Fibroblast of lung (primary cell): ENCODE measurements at regions not wholly inside any gene's neighbourhood (a gene's known extent, or its start where the extent isn't known, plus 50 kb on each side); places are given as distances from the start of the nearest gene placed in this dataset.
A peak's percentile ranks its signal among the peaks of the same experiment; 100 is the strongest.

ENCODE experiments used
- DNase-seq, 2 donors: peaks; one replicate each; pipeline versions ENCODE4 v3.0.0 to v3.0.0-alpha.2; 2010; ENCODE audit warnings: low read depth in 2 of 2
- H2AFZ ChIP-seq: 2 replicates; pipeline ENCODE4 v1.5.1; 2012; ENCODE audit warnings: low read length, control low read depth, inconsistent platforms
- H3K27ac ChIP-seq: 2 replicates; pipeline ENCODE4 v1.5.1; 2011; ENCODE audit warnings: low read length, control low read depth; ENCODE audit not compliant: insufficient read depth
- H3K27me3 ChIP-seq: 2 replicates; pipeline ENCODE4 v1.5.1; 2011; ENCODE audit warnings: mild to moderate bottlenecking, low read length; ENCODE audit not compliant: control insufficient read depth, insufficient read depth
- H3K36me3 ChIP-seq: 2 replicates; pipeline ENCODE4 v1.5.1; 2011; ENCODE audit warnings: low read length; ENCODE audit not compliant: control insufficient read depth, insufficient read depth
- H3K4me1 ChIP-seq: 2 replicates; pipeline ENCODE4 v1.5.1; 2011; ENCODE audit warnings: low read length; ENCODE audit not compliant: control insufficient read depth, insufficient read depth; ENCODE audit errors: extremely low read depth
- H3K4me2 ChIP-seq: 2 replicates; pipeline ENCODE4 v1.5.1; 2011; ENCODE audit warnings: low read length, control low read depth; ENCODE audit not compliant: insufficient read depth; ENCODE audit errors: extremely low read depth
- H3K4me3 ChIP-seq, 4 experiments: fragments of 200-600 bp in 1 of 4; sonication (generic) in 1 of 4; replicated peaks in 1 of 4; 2 replicates each; pipeline ENCODE4 v1.5.1; 2011 to 2016; ENCODE audit warnings: low read length in 4 of 4, low read depth in 3 of 4, mild to moderate bottlenecking in 3 of 4, control low read depth in 2 of 4, inconsistent platforms in 1 of 4, mixed read lengths in 1 of 4; ENCODE audit not compliant: insufficient read depth in 1 of 4; ENCODE audit errors: control extremely low read depth in 1 of 4
- H3K79me2 ChIP-seq: 2 replicates; pipeline ENCODE4 v1.5.1; 2012; ENCODE audit warnings: mild to moderate bottlenecking, low read length, inconsistent platforms; ENCODE audit not compliant: control insufficient read depth, insufficient read depth
- H3K9ac ChIP-seq: 2 replicates; pipeline ENCODE4 v1.5.1; 2011; ENCODE audit warnings: mild to moderate bottlenecking, low read length, control low read depth; ENCODE audit not compliant: insufficient read depth
- H3K9me3 ChIP-seq: 2 replicates; pipeline ENCODE4 v1.5.1; 2012; ENCODE audit warnings: low read depth, low read length; ENCODE audit not compliant: control insufficient read depth, insufficient read depth
- H4K20me1 ChIP-seq: 2 replicates; pipeline ENCODE4 v1.5.1; 2011; ENCODE audit warnings: low read length; ENCODE audit not compliant: control insufficient read depth, insufficient read depth; ENCODE audit errors: extremely low read depth
- EZH2 ChIP-seq: IDR thresholded peaks from 2 replicates; pipeline ENCODE4 v1.5.1; 2012; ENCODE audit warnings: low read length, control low read depth, mild to moderate bottlenecking; ENCODE audit errors: missing control alignments
- TF ChIP-seq, protein P1 (sequence below), 2 donors: IDR thresholded peaks in 1 of 2; conservative IDR thresholded peaks in 1 of 2; 1 replicate in 1 of 2; 2 replicates in 1 of 2; pipeline ENCODE4 v1.5.1; 2011 to 2012; ENCODE audit warnings: low read length in 2 of 2, control low read depth in 1 of 2, inconsistent platforms in 1 of 2, low read depth in 1 of 2, mild to moderate bottlenecking in 1 of 2

GRCh38 chr4:156538651-156539257 lies 432.8 kb downstream of the PDGFC start:
- H4K20me1 ChIP-seq, result no peaks in the 10 kb centered on the region
- no peak overlapping the region for H3K4me3 ChIP-seq
- H3K9ac ChIP-seq, result no peak overlapping the region
- no peaks in the 10 kb centered on the region for H3K79me2 ChIP-seq
- no peak overlapping the region for H3K4me2 ChIP-seq
- H3K4me1 ChIP-seq, result no peaks in the 10 kb centered on the region
- no peak overlapping the region for H3K27ac ChIP-seq
- DNase-seq, result no peak
- no peak overlapping the region for H2AFZ ChIP-seq
- H3K36me3 ChIP-seq, result no peaks in the 10 kb centered on the region
- H3K27me3 ChIP-seq, result no peaks in the 10 kb centered on the region
- TF ChIP-seq, protein P1, sequence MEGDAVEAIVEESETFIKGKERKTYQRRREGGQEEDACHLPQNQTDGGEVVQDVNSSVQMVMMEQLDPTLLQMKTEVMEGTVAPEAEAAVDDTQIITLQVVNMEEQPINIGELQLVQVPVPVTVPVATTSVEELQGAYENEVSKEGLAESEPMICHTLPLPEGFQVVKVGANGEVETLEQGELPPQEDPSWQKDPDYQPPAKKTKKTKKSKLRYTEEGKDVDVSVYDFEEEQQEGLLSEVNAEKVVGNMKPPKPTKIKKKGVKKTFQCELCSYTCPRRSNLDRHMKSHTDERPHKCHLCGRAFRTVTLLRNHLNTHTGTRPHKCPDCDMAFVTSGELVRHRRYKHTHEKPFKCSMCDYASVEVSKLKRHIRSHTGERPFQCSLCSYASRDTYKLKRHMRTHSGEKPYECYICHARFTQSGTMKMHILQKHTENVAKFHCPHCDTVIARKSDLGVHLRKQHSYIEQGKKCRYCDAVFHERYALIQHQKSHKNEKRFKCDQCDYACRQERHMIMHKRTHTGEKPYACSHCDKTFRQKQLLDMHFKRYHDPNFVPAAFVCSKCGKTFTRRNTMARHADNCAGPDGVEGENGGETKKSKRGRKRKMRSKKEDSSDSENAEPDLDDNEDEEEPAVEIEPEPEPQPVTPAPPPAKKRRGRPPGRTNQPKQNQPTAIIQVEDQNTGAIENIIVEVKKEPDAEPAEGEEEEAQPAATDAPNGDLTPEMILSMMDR (conservative IDR thresholded peaks at IDR 0.05 in 1 of 2, IDR thresholded peaks at IDR 0.05 in 1 of 2; ENCODE audit: low read depth in 1 of 2, low read length in 2 of 2), result no peak
- no peak for TF ChIP-seq EZH2
- H3K9me3 ChIP-seq, result no peaks in the 10 kb centered on the region

DNA sequence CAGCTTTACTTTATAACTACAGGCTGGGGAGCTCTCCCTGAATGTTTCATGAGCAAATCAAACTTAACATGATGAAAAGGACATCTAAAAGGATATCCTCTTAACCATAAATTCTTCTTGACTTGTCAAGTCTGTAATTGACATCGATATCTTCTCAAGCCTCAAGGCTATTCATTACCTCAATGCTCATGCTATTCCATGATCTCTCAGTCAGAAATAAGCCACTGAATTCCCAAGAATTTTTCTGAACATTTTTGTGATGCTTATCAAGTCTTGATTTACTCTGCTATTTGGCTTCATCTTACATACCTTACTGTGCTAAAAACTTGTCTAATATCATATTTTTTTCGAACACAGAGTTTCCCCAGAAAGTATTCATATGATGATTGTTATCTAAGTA lies 433.4 kb downstream of the PDGFC start:
- Histone ChIP-seq H3K36me3 (no peaks in the 10 kb centered on the region), H3K4me2 (no peak overlapping the region), H3K4me1 (no peaks in the 10 kb centered on the region), H3K27me3 (no peaks in the 10 kb centered on the region), H2AFZ (no peak overlapping the region), H3K9ac (no peak overlapping the region), H4K20me1 (no peaks in the 10 kb centered on the region), H3K9me3 (no peaks in the 10 kb centered on the region), H3K79me2 (no peaks in the 10 kb centered on the region), H3K27ac (no peak overlapping the region), H3K4me3 (no peak overlapping the region)
- TF ChIP-seq EZH2, result no peak
- TF ChIP-seq, protein P1 (conservative IDR thresholded peaks at IDR 0.05 in 1 of 2, IDR thresholded peaks at IDR 0.05 in 1 of 2; ENCODE audit: low read depth in 1 of 2, low read length in 2 of 2), result no peak
- DNase-seq, result peak in 1 of 2 donors; percentile 76

DNA sequence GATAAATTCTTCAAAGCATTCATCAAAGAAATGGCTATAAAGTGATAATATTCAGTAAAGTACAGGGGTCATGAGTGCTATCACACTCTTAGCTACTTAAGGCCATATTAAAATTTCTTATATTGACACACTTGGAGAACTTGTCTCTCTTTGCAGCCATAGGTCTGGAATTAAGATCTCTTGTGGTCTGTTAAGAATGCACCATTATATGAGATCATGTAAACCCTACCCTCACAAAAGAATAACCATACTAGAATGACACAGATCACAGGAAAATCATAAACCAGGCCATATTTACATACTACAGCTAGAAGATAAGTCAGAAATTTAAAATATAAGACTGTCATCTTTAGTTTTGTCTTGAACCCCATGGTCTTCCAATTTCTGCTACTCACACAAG lies 434.3 kb downstream of the PDGFC start:
- no peaks in the 10 kb centered on the region for H3K27me3 ChIP-seq
- H3K4me1 ChIP-seq, result no peaks in the 10 kb centered on the region
- H3K27ac ChIP-seq, result no peak overlapping the region
- no peak overlapping the region for H2AFZ ChIP-seq
- H3K9ac ChIP-seq, result no peak overlapping the region
- H4K20me1 ChIP-seq, result no peaks in the 10 kb centered on the region
- H3K36me3 ChIP-seq, result no peaks in the 10 kb centered on the region
- no peak overlapping the region for H3K4me2 ChIP-seq
- H3K79me2 ChIP-seq, result no peaks in the 10 kb centered on the region
- no peak overlapping the region for H3K4me3 ChIP-seq
- no peaks in the 10 kb centered on the region for H3K9me3 ChIP-seq
- TF ChIP-seq, protein P1 (conservative IDR thresholded peaks at IDR 0.05 in 1 of 2, IDR thresholded peaks at IDR 0.05 in 1 of 2; ENCODE audit: low read depth in 1 of 2, low read length in 2 of 2), result no peak
- TF ChIP-seq EZH2, result no peak
- peak in 1 of 2 donors; percentile 50 for DNase-seq
